AG08395 (cell line): ENCODE measurements at regions not wholly inside any gene's neighbourhood (a gene's known extent, or its start where the extent isn't known, plus 50 kb on each side); places are given as distances from the start of the nearest gene placed in this dataset.
"Not testable (repeated sequence)": the region's sequence is repeated elsewhere in the genome, so short reads cannot be mapped to it uniquely, and the experiment has no call there.

Experiments
- DNase-seq: peaks from one replicate; pipeline ENCODE4 v3.0.0; 2012; ENCODE audit warnings: mixed read lengths, low spot score

DNA sequence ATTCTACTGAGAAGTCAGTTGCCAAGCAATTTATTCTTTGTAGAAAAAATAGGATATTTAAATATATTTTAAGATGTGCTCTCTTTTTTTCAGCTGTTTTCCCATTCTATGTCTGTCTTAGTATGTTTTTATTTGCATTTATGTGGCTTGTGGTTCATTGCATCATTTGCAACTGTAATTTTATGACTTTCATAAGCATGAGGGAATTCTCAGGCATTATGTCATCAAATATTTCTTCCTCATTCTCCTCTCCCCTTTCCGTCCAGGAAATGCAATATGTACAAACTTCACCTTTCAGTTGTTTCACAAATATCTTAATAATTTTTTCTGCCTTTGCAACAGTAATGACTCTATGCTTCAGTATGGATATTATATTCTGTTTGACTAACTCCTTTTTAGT, 560.2 kb upstream of the LRATD1 start:
- no peak for DNase-seq

DNA sequence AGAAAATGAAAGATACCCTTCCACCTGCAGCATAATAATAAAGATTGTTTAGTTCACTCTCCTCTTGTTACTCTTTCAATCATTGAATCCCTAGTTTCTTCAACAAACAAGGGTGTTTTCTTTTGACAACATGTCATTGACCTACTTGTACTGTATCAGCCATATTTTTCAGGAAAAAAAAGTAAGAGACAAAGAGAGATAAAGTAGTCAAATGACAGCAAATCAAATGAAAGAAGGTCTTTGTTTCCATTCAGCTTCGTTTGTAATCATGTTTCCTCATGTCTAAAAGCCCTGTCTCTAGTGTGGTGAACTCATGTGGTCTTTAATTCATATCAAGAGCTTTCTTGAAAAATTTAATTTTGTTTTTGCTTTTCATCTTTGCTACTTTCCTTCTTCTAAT, 557.8 kb upstream of the LRATD1 start:
- DNase-seq = no peak

GRCh38 chr2:14079576-14079975, 552.9 kb upstream of the LRATD1 start:
- no peak for DNase-seq

GRCh38 chr2:14081521-14081920, 551.0 kb upstream of the LRATD1 start:
- DNase-seq = no peak

- no peak for DNase-seq
Measured at GRCh38 chr2:14082640-14083039, 549.9 kb upstream of the LRATD1 start.

GRCh38 chr2:14094592-14094991, 537.9 kb upstream of the LRATD1 start:
- no peak for DNase-seq

GRCh38 chr2:14099101-14099500, 533.4 kb upstream of the LRATD1 start:
- DNase-seq = not testable (repeated sequence)

GRCh38 chr2:14114275-14114674, 518.2 kb upstream of the LRATD1 start:
- DNase-seq = no peak

DNA sequence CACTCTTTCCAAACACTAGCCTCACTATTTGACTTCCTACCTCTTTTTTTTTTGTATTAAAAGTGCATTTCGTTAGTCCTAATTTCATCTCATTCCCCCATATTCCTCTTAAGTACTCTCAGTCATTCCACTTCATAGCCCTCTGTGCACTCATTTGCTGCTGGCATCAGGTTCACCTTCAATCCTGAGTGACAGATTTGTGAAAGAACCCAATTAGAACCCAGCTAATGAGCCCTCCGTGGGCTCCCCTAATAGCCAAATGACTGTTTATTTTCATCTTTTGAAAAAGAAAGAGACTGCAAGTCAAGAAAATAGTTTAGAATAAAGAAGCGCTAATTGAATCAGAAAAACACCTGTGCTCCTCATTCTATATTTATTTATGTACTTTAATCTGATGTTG, 512.1 kb upstream of the LRATD1 start:
- DNase-seq = no peak

- DNase-seq = no peak
Measured at GRCh38 chr2:14123436-14124103, 508.9 kb upstream of the LRATD1 start.

DNA sequence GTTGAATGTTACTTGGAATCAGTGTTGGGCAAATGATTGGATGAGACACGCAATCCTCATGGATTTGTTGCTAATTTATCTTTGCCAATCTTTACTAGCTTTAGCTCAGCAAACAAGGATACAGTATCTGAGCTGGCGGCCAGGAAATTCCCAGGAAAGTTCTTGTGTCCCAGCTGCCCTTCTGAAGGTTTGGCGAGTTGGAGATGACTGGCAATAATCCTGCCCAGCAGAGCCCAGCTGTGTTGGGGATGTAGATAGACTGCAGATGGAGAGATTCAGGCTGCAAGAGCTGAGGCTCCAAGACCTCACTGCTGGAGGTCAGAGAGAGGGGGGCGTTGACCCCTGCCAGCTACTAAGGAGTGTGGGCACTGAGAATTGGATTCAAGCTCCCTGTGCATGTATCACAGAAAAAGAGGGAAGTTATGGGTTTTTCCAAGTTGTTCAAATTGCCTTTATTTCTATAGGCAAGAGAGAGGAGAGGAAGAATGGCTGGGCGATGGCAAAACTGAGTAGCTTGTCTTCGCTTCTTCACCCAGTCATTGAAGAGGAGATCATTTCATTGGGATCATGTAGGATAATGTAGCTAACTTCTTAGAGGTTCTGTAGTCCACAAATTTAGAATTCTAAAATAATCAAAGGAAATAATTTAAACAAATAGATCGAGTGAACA, 506.8 kb upstream of the LRATD1 start:
- no peak for DNase-seq

GRCh38 chr2:14126846-14127245, 505.7 kb upstream of the LRATD1 start:
- DNase-seq = no peak

- no peak for DNase-seq
Measured at GRCh38 chr2:14127765-14128164, 504.8 kb upstream of the LRATD1 start.

GRCh38 chr2:14132386-14132785, 500.1 kb upstream of the LRATD1 start:
- no peak for DNase-seq

DNA sequence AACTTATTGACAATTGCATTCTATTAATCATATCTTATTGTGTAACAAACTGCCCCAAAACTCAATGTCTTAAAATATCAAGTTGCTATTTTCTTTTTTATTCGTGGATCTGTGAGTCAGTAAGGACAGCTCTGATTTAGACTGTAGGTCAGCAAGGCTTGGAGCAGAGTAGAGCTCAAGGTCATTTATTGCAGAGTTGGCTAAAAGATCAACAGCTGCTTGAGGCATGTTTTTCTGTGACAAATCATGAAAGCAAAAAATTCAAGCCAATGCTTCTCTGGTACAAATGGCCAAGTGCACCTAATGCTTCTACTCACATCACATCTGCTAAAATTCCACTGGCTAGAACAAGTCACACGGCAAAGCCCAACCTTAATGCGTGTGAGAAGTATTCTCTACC, 497.7 kb upstream of the LRATD1 start:
- no peak for DNase-seq

DNA sequence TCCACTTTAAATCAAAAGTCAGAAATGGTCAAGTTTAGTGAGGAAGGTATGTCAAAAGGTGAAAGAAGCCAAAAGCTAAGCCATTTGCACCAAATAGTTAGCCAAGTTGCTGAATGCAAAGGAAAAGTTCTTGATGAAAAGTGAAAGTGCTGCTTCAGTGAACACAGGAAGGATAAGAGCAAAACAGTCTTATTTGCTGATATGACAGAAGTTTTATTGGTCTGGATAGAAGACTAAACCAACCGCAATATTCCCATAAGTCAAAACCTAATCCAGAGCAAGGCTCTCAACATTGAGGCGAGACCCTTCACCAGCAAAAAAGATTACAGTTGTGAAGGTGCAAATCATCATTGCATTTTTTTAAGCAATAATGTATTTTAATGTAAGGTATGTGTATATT, 496.5 kb upstream of the LRATD1 start:
- no peak for DNase-seq

- no peak for DNase-seq
Measured at GRCh38 chr2:14137643-14138042, 494.9 kb upstream of the LRATD1 start.

DNA sequence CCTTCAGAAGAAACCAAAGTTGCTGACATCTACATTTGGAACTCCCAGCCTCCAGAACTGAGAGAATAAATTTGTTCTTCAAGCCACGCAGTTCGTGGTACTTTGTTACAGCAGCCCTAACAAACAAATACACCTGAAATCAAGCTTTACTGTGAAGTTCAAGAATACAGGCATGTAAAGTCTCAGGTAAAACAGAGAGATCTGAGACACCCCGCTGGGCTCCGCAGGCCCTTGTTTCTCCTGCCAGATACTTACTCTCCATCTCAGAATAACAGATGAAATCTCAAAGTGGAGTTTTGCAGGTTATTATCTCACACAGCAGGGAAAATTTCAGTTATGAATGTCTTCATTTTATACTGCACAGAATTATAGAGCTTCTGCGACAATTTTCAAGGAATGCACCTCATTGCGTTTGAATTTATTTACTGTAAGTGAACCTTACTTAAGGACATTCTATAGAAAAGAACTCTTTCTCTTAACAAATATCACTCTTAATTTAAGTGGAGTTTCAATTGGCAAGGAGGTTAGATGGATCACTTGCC, 492.4 kb upstream of the LRATD1 start:
- DNase-seq = no peak

DNA sequence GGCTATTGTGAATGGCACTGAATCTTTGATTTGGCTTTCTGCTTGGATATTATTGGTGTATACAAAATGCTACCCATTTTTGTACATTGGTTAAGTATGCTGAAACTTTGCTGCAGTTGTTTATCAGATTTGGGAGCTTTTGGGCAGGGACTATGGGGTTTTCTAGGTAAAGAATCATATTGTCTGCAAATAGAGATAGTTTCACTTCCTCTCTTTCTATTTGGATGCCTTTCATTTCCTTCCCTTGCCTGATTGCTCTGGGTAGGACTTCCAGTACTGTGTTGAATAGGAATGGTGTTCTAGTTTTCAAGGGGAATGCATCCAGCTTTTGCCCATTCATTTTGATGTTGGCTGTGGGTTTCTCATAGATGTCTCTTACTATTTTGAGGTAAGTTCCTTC, 489.1 kb upstream of the LRATD1 start:
- no peak for DNase-seq

GRCh38 chr2:14148216-14148615, 484.3 kb upstream of the LRATD1 start:
- no peak for DNase-seq

- no peak for DNase-seq
Measured at GRCh38 chr2:14157816-14158215, 474.7 kb upstream of the LRATD1 start.

DNA sequence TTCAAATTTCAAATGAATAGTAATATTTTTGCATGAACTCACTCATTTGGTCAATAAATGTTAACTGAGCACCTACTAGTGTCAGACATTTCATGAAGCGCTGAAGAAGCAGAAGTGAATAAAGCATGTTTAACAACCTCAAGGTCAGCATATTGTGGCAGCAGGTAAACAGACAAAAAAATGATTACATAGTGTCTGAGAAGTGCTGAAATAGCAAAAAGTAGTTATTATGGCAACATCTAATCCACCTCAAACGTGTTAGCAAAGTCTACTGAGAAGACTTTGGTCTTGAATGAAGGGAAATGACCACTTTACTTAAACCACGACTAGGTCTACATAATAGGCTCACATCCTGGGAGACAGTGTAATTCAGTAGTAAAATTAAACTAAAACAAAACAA, 452.2 kb upstream of the LRATD1 start:
- DNase-seq = no peak

- no peak for DNase-seq
Measured at GRCh38 chr2:14182227-14182946, 450.1 kb upstream of the LRATD1 start.
